Liver (tissue), 8 donors: ENCODE measurements at regions not wholly inside any gene's neighbourhood (a gene's known extent, or its start where the extent isn't known, plus 50 kb on each side); places are given as distances from the start of the nearest gene placed in this dataset.

Experiments used
- DNase-seq: peaks from one replicate; pipeline ENCODE4 v3.0.0-alpha.2; 2017; ENCODE audit warnings: low spot score
- H3K27ac ChIP-seq, 2 donors: one replicate each; pipeline ENCODE4 v1.7.0; 2013; ENCODE audit warnings: inconsistent platforms in 2 of 2, low read length in 2 of 2, control low read depth in 1 of 2, low read depth in 1 of 2, mild to moderate bottlenecking in 1 of 2
- H3K27me3 ChIP-seq, 4 donors: one replicate each; pipeline versions ENCODE4 v1.6.1 to v1.7.0; 2013; ENCODE audit warnings: low read length in 3 of 4, inconsistent platforms in 1 of 4, mild to moderate bottlenecking in 1 of 4, moderate library complexity in 1 of 4; ENCODE audit not compliant: control insufficient read depth in 4 of 4, insufficient read depth in 4 of 4
- H3K36me3 ChIP-seq, 4 donors: one replicate each; pipeline versions ENCODE4 v1.6.1 to v1.7.0; 2013; ENCODE audit warnings: low read length in 3 of 4, mild to moderate bottlenecking in 3 of 4, low read depth in 1 of 4, moderate library complexity in 1 of 4; ENCODE audit not compliant: control insufficient read depth in 4 of 4, insufficient read depth in 3 of 4
- H3K4me1 ChIP-seq, 4 donors: one replicate each; pipeline versions ENCODE4 v1.6.1 to v1.7.0; 2013; ENCODE audit warnings: low read length in 3 of 4, mild to moderate bottlenecking in 3 of 4, moderate library complexity in 1 of 4; ENCODE audit not compliant: control insufficient read depth in 4 of 4, insufficient read depth in 4 of 4
- H3K4me3 ChIP-seq, 3 donors: one replicate each; pipeline versions ENCODE4 v1.6.1 to v1.7.0; 2013; ENCODE audit warnings: low read length in 3 of 3, control low read depth in 1 of 3, low read depth in 1 of 3, mild to moderate bottlenecking in 1 of 3
- H3K9ac ChIP-seq, 2 donors: one replicate each; pipeline ENCODE4 v1.7.0; 2013; ENCODE audit warnings: low read length in 2 of 2, mild to moderate bottlenecking in 2 of 2, moderate library complexity in 2 of 2, control low read depth in 1 of 2, low read depth in 1 of 2
- H3K9me3 ChIP-seq, 4 donors: one replicate each; pipeline versions ENCODE4 v1.6.1 to v1.7.0; 2013; ENCODE audit warnings: low read length in 3 of 4; ENCODE audit not compliant: control insufficient read depth in 4 of 4
- ATF3 ChIP-seq: IDR thresholded peaks from 2 replicates; pipeline ENCODE4 v1.6.1; 2016; ENCODE audit warnings: antibody characterized with exemption
- CTCF ChIP-seq: fragments of 150-350 bp; IDR thresholded peaks from 2 replicates; pipeline ENCODE4 v1.5.1; 2017; ENCODE audit warnings: improper control_type of control experiment, low read depth, low read length; ENCODE audit not compliant: missing input control
- EGR1 ChIP-seq, 2 donors: IDR thresholded peaks; 2 replicates each; pipeline ENCODE4 v1.6.1; 2016 to 2018; ENCODE audit warnings: antibody characterized with exemption in 2 of 2, low read depth in 2 of 2
- FOXA1 ChIP-seq: IDR thresholded peaks from 2 replicates; pipeline ENCODE4 v1.6.1; 2016; ENCODE audit warnings: antibody characterized with exemption
- FOXA2 ChIP-seq: IDR thresholded peaks from 2 replicates; pipeline ENCODE4 v1.6.1; 2016; ENCODE audit warnings: antibody characterized with exemption
- GABPA ChIP-seq, 2 donors: IDR thresholded peaks in 1 of 2; conservative IDR thresholded peaks in 1 of 2; 2 replicates each; pipeline ENCODE4 v1.6.1; 2016; ENCODE audit warnings: antibody characterized with exemption in 2 of 2, mild to moderate bottlenecking in 1 of 2, moderate library complexity in 1 of 2
- HNF4A ChIP-seq, 2 donors: conservative IDR thresholded peaks; 2 replicates each; pipeline ENCODE4 v1.6.1; 2016; ENCODE audit warnings: antibody characterized with exemption in 2 of 2, mild to moderate bottlenecking in 2 of 2
- HNF4G ChIP-seq: IDR thresholded peaks from 2 replicates; pipeline ENCODE4 v1.6.1; 2016; ENCODE audit warnings: antibody characterized with exemption
- JUND ChIP-seq, 2 donors: IDR thresholded peaks; 2 replicates each; pipeline ENCODE4 v1.6.1; 2016; ENCODE audit warnings: antibody characterized with exemption in 2 of 2
- MAX ChIP-seq: IDR thresholded peaks from 2 replicates; pipeline ENCODE4 v1.6.1; 2016; ENCODE audit warnings: antibody characterized with exemption
- NR2F2 ChIP-seq: IDR thresholded peaks from 2 replicates; pipeline ENCODE4 v1.6.1; 2016; ENCODE audit warnings: antibody characterized with exemption
- RAD21 ChIP-seq, 2 donors: IDR thresholded peaks; 2 replicates each; pipeline ENCODE4 v1.6.1; 2016; ENCODE audit warnings: antibody characterized with exemption in 2 of 2, mild to moderate bottlenecking in 2 of 2
- REST ChIP-seq: IDR thresholded peaks from 2 replicates; pipeline ENCODE4 v1.6.1; 2016; ENCODE audit warnings: antibody characterized with exemption, mild to moderate bottlenecking
- RXRA ChIP-seq, 2 donors: IDR thresholded peaks; 2 replicates each; pipeline ENCODE4 v1.6.1; 2017 to 2018; ENCODE audit warnings: antibody characterized with exemption in 2 of 2, mild to moderate bottlenecking in 1 of 2
- SP1 ChIP-seq: IDR thresholded peaks from 2 replicates; pipeline ENCODE4 v1.6.1; 2018; ENCODE audit warnings: antibody characterized with exemption, mild to moderate bottlenecking
- TAF1 ChIP-seq: conservative IDR thresholded peaks from 2 replicates; pipeline ENCODE4 v1.6.1; 2016; ENCODE audit warnings: antibody characterized with exemption, mild to moderate bottlenecking
- YY1 ChIP-seq: IDR thresholded peaks from 2 replicates; pipeline ENCODE4 v1.6.1; 2016; ENCODE audit warnings: antibody characterized with exemption, mild to moderate bottlenecking
- ZBTB33 ChIP-seq: IDR thresholded peaks from 2 replicates; pipeline ENCODE4 v1.6.1; 2016; ENCODE audit warnings: antibody characterized with exemption
- WGBS: extraction: QIAGEN DNeasy Blood & Tissue Kit; methylation state at CpG from one replicate; pipeline ENCODE4 v1.1.7; 2013; 5-methylcytosine and 5-hydroxymethylcytosine counted together
- donor health status: healthy.
- donor health status: healthy.
- donor health status: healthy.
- donor health status: healthy.
- donor health status: healthy.

GRCh38 chr2:172373766-172374165 is 53.6 kb upstream of the ITGA6 start (continued):
- TF ChIP-seq ZBTB33: no peak
- no peak for TF ChIP-seq RAD21 (IDR thresholded peaks at IDR 0.05)

- peak overlapping the region in 2 of 3 donors; percentile 1 to 30 for H3K4me3 ChIP-seq
- H3K27ac ChIP-seq: peak overlapping the region; percentile 87 to 88
- TF ChIP-seq JUND (IDR thresholded peaks at IDR 0.05) (peak; percentile 78 to 88), ATF3 (peak; percentile 66), YY1 (peak; percentile 56), CTCF (no peak), MAX (peak; percentile 92), GABPA (IDR thresholded peaks at IDR 0.05 in 1 of 2, conservative IDR thresholded peaks at IDR 0.05 in 1 of 2) (peak in 1 of 2 donors; percentile 41), ZBTB33 (peak; percentile 58), EGR1 (IDR thresholded peaks at IDR 0.05; ENCODE audit: low read depth in 2 of 2) (peak in 1 of 2 donors; percentile 21), NR2F2 (no peak), RAD21 (IDR thresholded peaks at IDR 0.05) (peak; percentile 34 to 54), FOXA2 (peak; percentile 1), HNF4A (conservative IDR thresholded peaks at IDR 0.05) (peak; percentile 56 to 61), FOXA1 (no peak), SP1 (peak; percentile 82), TAF1 (peak; percentile 90), REST (no peak), RXRA (IDR thresholded peaks at IDR 0.05) (peak; percentile 73 to 74), HNF4G (no peak)
- peak overlapping the region in 1 of 2 donors; percentile 77 for H3K9ac ChIP-seq
- 28% methylated on average over 7 of the region's 7 CpGs for WGBS
- H3K27me3 ChIP-seq: no peaks in the 10 kb centered on the region
- peaks cover 3 to 39% (median 27%) of the 10 kb centered on the region in 4 donors for H3K4me1 ChIP-seq
- no peaks in the 10 kb centered on the region for H3K9me3 ChIP-seq
- H3K36me3 ChIP-seq: no peaks in the 10 kb centered on the region
- DNase-seq: no peak
Observed at GRCh38 chr2:172374318-172375240, 52.8 kb upstream of the ITGA6 start.
